ENCODE measurements at regions not wholly inside any gene's neighbourhood (a gene's known extent, or its start where the extent isn't known, plus 50 kb on each side); places are given as distances from the start of the nearest gene placed in this dataset.

GRCh38 chr15:62476163-62476562 lies 311.1 kb upstream of the C2CD4B start:
- no peaks in the 10 kb centered on the region for H3K36me3 ChIP-seq (replicated peaks; ENCODE audit: insufficient read depth, low read depth)
- no peak for DNase-seq (ENCODE audit: low spot score)
- H3K9me3 ChIP-seq (ENCODE audit: low read depth), result no peaks in the 10 kb centered on the region
- H3K79me2 ChIP-seq, result peaks cover 25% of the 10 kb centered on the region
- TF ChIP-seq EZH2 (IDR thresholded peaks at IDR 0.05; ENCODE audit: borderline replicate concordance), result no peak
- TF ChIP-seq CTCF (IDR thresholded peaks at IDR 0.05; ENCODE audit: poor library complexity), result no peak
- no peak for TF ChIP-seq EZH2phosphoT487 (IDR thresholded peaks at IDR 0.05; ENCODE audit: low read depth, severe bottlenecking, unreplicated experiment)
- H3K27ac ChIP-seq, result peak overlapping the region; percentile 17
- peak overlapping the region; percentile 23 for H3K4me2 ChIP-seq
- H3K27me3 ChIP-seq, result no peaks in the 10 kb centered on the region
- no peak overlapping the region for H3K4me3 ChIP-seq
- H3K4me1 ChIP-seq (ENCODE audit: insufficient read depth), result peaks cover 15% of the 10 kb centered on the region
- H3K9me2 ChIP-seq (replicated peaks; ENCODE audit: insufficient read depth), result no peaks in the 10 kb centered on the region
- no peaks in the 10 kb centered on the region for H4K20me1 ChIP-seq (ENCODE audit: insufficient read depth, poor library complexity, severe bottlenecking)
- WGBS (ENCODE audit: low lambda C conversion rate, missing lambda C conversion rate), result 87% methylated on average over 9 of the region's 9 CpGs
- H2AFZ ChIP-seq, result no peak overlapping the region

GRCh38 chr15:62477929-62478328 lies 312.8 kb upstream of the C2CD4B start:
- Histone ChIP-seq H2AFZ (no peak overlapping the region), H3K4me2 (no peak overlapping the region), H3K9me2 (replicated peaks; ENCODE audit: insufficient read depth) (no peaks in the 10 kb centered on the region), H3K79me2 (peaks cover 28% of the 10 kb centered on the region), H3K27me3 (no peaks in the 10 kb centered on the region), H4K20me1 (ENCODE audit: insufficient read depth, poor library complexity, severe bottlenecking) (no peaks in the 10 kb centered on the region), H3K4me1 (ENCODE audit: insufficient read depth) (peaks cover 13% of the 10 kb centered on the region), H3K36me3 (replicated peaks; ENCODE audit: insufficient read depth, low read depth) (no peaks in the 10 kb centered on the region), H3K27ac (no peak overlapping the region), H3K4me3 (no peak overlapping the region), H3K9me3 (ENCODE audit: low read depth) (no peaks in the 10 kb centered on the region)
- 68% methylated on average over 9 of the region's 9 CpGs for WGBS (ENCODE audit: low lambda C conversion rate, missing lambda C conversion rate)
- no peak for DNase-seq (ENCODE audit: low spot score)
- TF ChIP-seq EZH2 (IDR thresholded peaks at IDR 0.05; ENCODE audit: borderline replicate concordance) (no peak), EZH2phosphoT487 (IDR thresholded peaks at IDR 0.05; ENCODE audit: low read depth, severe bottlenecking, unreplicated experiment) (no peak), CTCF (IDR thresholded peaks at IDR 0.05; ENCODE audit: poor library complexity) (no peak)

- Histone ChIP-seq H3K4me2 (no peak overlapping the region), H3K79me2 (peaks cover 39% of the 10 kb centered on the region), H3K36me3 (replicated peaks; ENCODE audit: insufficient read depth, low read depth) (no peaks in the 10 kb centered on the region), H3K4me3 (no peak overlapping the region), H3K9me3 (ENCODE audit: low read depth) (no peaks in the 10 kb centered on the region), H3K4me1 (ENCODE audit: insufficient read depth) (peaks cover 14% of the 10 kb centered on the region), H4K20me1 (ENCODE audit: insufficient read depth, poor library complexity, severe bottlenecking) (no peaks in the 10 kb centered on the region), H3K27ac (no peak overlapping the region), H3K9me2 (replicated peaks; ENCODE audit: insufficient read depth) (no peaks in the 10 kb centered on the region), H2AFZ (no peak overlapping the region), H3K27me3 (no peaks in the 10 kb centered on the region)
- WGBS (ENCODE audit: low lambda C conversion rate, missing lambda C conversion rate), result 53% methylated on average over 5 of the region's 5 CpGs
- peak; percentile 31 for DNase-seq (ENCODE audit: low spot score)
- TF ChIP-seq CTCF (IDR thresholded peaks at IDR 0.05; ENCODE audit: poor library complexity) (peak; percentile 19), EZH2phosphoT487 (IDR thresholded peaks at IDR 0.05; ENCODE audit: low read depth, severe bottlenecking, unreplicated experiment) (no peak)
These were observed 317.8 kb upstream of the C2CD4B start for GRCh38 chr15:62482785-62483429.
